H1 (cell line): ENCODE measurements at regions not wholly inside any gene's neighbourhood (a gene's known extent, or its start where the extent isn't known, plus 50 kb on each side); places are given as distances from the start of the nearest gene placed in this dataset.

Source experiments
- CTCF ChIA-PET: fragments of 300-600 bp; sonication (Branson Sonifier 250); formaldehyde crosslinking; loops from one replicate; lab custom pipeline; 2021; ENCODE audit not compliant: partially characterized antibody; lab: Charles Lee
- POLR2A ChIA-PET: fragments of 300-600 bp; sonication (Branson Sonifier 250); formaldehyde crosslinking; loops from one replicate; lab custom pipeline; 2021; ENCODE audit warnings: inconsistent platforms; ENCODE audit not compliant: partially characterized antibody; lab: Charles Lee
- DNase-seq, 2 experiments: peaks; one replicate each; pipeline versions ENCODE4 v3.0.0 to v3.0.0-alpha.2; 2010 to 2022; ENCODE audit warnings: low spot score in 2 of 2, low read depth in 1 of 2, mixed read lengths in 1 of 2
- FAIRE-seq: peaks from 2 replicates; lab custom pipeline; 2011; peaks lifted over from hg19 to GRCh38; lab: Jason Lieb, UNC
- H2AFZ ChIP-seq: 2 replicates; pipeline ENCODE4 v1.8.1; 2012; ENCODE audit warnings: low read length, inconsistent platforms
- H2AK5ac ChIP-seq: 2 replicates; pipeline ENCODE4 v1.6.1; 2013; ENCODE audit warnings: low read depth, low read length
- H2BK120ac ChIP-seq: replicated peaks from 2 replicates; pipeline ENCODE3; 2013; ENCODE audit warnings: low read depth, low read length, inconsistent platforms
- H2BK12ac ChIP-seq: 2 replicates; pipeline ENCODE4 v1.6.1; 2013; ENCODE audit warnings: low read depth, low read length
- H2BK15ac ChIP-seq: 2 replicates; pipeline ENCODE4 v1.6.1; 2013; ENCODE audit warnings: low read length
- H2BK20ac ChIP-seq: 2 replicates; pipeline ENCODE4 v1.6.1; 2013; ENCODE audit warnings: low read length
- H2BK5ac ChIP-seq: 2 replicates; pipeline ENCODE4 v1.6.1; 2013; ENCODE audit warnings: low read depth, low read length
- H3K14ac ChIP-seq: 2 replicates; pipeline ENCODE4 v1.6.1; 2013; ENCODE audit warnings: inconsistent platforms; ENCODE audit not compliant: insufficient read length
- H3K18ac ChIP-seq: 2 replicates; pipeline ENCODE4 v1.6.1; 2013; ENCODE audit warnings: low read length; ENCODE audit errors: extremely low read depth
- H3K23ac ChIP-seq: 2 replicates; pipeline ENCODE4 v1.6.1; 2013; ENCODE audit warnings: inconsistent platforms; ENCODE audit not compliant: insufficient read length
- H3K23me2 ChIP-seq: 2 replicates; pipeline ENCODE4 v1.6.1; 2013; ENCODE audit warnings: low read depth, low read length
- H3K27ac ChIP-seq: 2 replicates; pipeline ENCODE4 v1.6.1; 2011; ENCODE audit warnings: low read depth, low read length, inconsistent platforms
- H3K27me3 ChIP-seq, 4 experiments: replicated peaks in 1 of 4; 1 replicate in 1 of 4; 2 replicates in 3 of 4; pipeline versions ENCODE4 v1.6.1 to v1.8.1; 2011 to 2013; ENCODE audit warnings: low read length in 3 of 4, mild to moderate bottlenecking in 3 of 4, inconsistent platforms in 2 of 4, mixed read lengths in 2 of 4, moderate library complexity in 1 of 4; ENCODE audit not compliant: control insufficient read depth in 3 of 4, insufficient read depth in 3 of 4; ENCODE audit errors: extremely low read depth in 1 of 4
- H3K36me3 ChIP-seq, 4 experiments: 2 replicates each; pipeline versions ENCODE4 v1.6.1 to v1.8.1; 2011 to 2013; ENCODE audit warnings: mild to moderate bottlenecking in 4 of 4, low read length in 3 of 4, moderate library complexity in 2 of 4, control low read depth in 1 of 4, inconsistent platforms in 1 of 4; ENCODE audit not compliant: insufficient read depth in 4 of 4, control insufficient read depth in 2 of 4
- H3K4ac ChIP-seq: replicated peaks from 2 replicates; pipeline ENCODE3; 2013; ENCODE audit warnings: low read length, low read depth, mixed read lengths, inconsistent platforms; ENCODE audit not compliant: insufficient read length
- H3K4me1 ChIP-seq, 4 experiments: replicated peaks in 1 of 4; 1 replicate in 1 of 4; 2 replicates in 3 of 4; pipeline versions ENCODE4 v1.6.1 to v1.8.1; 2011 to 2013; ENCODE audit warnings: low read length in 3 of 4, inconsistent platforms in 2 of 4, mixed read lengths in 1 of 4; ENCODE audit not compliant: insufficient read depth in 4 of 4, control insufficient read depth in 3 of 4
- H3K4me2 ChIP-seq, 2 experiments: 2 replicates each; pipeline versions ENCODE4 v1.6.1 to v1.8.1; 2011 to 2013; ENCODE audit warnings: low read depth in 2 of 2, low read length in 2 of 2, control low read depth in 1 of 2, inconsistent platforms in 1 of 2, mild to moderate bottlenecking in 1 of 2; ENCODE audit not compliant: insufficient read depth in 1 of 2
- H3K4me3 ChIP-seq, 4 experiments: fragments of 200-600, 300-600 bp in 1 of 4; sonication (generic), shearing (Covaris generic), sonication (Bioruptor Twin) in 1 of 4; 2 replicates each; pipeline versions ENCODE4 v1.5.1 to v1.8.1; 2011 to 2016; ENCODE audit warnings: low read length in 4 of 4, low read depth in 3 of 4, control low read depth in 2 of 4, inconsistent platforms in 2 of 4, mild to moderate bottlenecking in 2 of 4, mixed read lengths in 1 of 4, moderate library complexity in 1 of 4; ENCODE audit not compliant: insufficient read depth in 2 of 4; ENCODE audit errors: extremely low read depth in 1 of 4
- H3K56ac ChIP-seq: replicated peaks from 2 replicates; pipeline ENCODE3; 2013; ENCODE audit warnings: low read depth, mild to moderate bottlenecking, mixed read lengths, low read length, inconsistent platforms; ENCODE audit not compliant: insufficient read length
- H3K79me1 ChIP-seq: 2 replicates; pipeline ENCODE4 v1.6.1; 2013; ENCODE audit warnings: low read depth, low read length, control low read depth
- H3K79me2 ChIP-seq, 2 experiments: 2 replicates each; pipeline versions ENCODE4 v1.6.1 to v1.8.1; 2012 to 2013; ENCODE audit warnings: low read length in 2 of 2, mild to moderate bottlenecking in 2 of 2, inconsistent platforms in 1 of 2; ENCODE audit not compliant: insufficient read depth in 2 of 2, control insufficient read depth in 1 of 2
- H3K9ac ChIP-seq, 4 experiments: replicated peaks in 1 of 4; 1 replicate in 1 of 4; 2 replicates in 3 of 4; pipeline versions ENCODE4 v1.6.1 to v1.8.1; 2011 to 2013; ENCODE audit warnings: low read depth in 3 of 4, low read length in 3 of 4, control low read depth in 2 of 4, mild to moderate bottlenecking in 2 of 4, moderate library complexity in 2 of 4, inconsistent platforms in 1 of 4; ENCODE audit errors: extremely low read depth in 1 of 4
- H3K9me3 ChIP-seq, 2 experiments: 2 replicates each; pipeline versions ENCODE4 v1.6.1 to v1.8.1; 2012 to 2013; ENCODE audit warnings: mild to moderate bottlenecking in 2 of 2, moderate library complexity in 2 of 2, control low read depth in 1 of 2, inconsistent platforms in 1 of 2, low read depth in 1 of 2, low read length in 1 of 2, mixed read lengths in 1 of 2; ENCODE audit not compliant: insufficient read depth in 2 of 2
- H4K20me1 ChIP-seq, 2 experiments: replicated peaks in 1 of 2; 2 replicates each; pipeline versions ENCODE3 to v1.8.1; 2011 to 2013; ENCODE audit warnings: inconsistent platforms in 2 of 2, low read length in 2 of 2, mild to moderate bottlenecking in 1 of 2; ENCODE audit not compliant: insufficient read depth in 2 of 2, control insufficient read depth in 1 of 2
- H4K5ac ChIP-seq: 2 replicates; pipeline ENCODE4 v1.6.1; 2013; ENCODE audit warnings: low read length, low read depth, mixed read lengths, inconsistent platforms; ENCODE audit not compliant: insufficient read length
- H4K8ac ChIP-seq: 2 replicates; pipeline ENCODE4 v1.8.0; 2013; ENCODE audit warnings: mild to moderate bottlenecking, moderate library complexity, low read length, inconsistent platforms; ENCODE audit not compliant: insufficient read depth; ENCODE audit errors: extremely low read depth
- H4K91ac ChIP-seq: replicated peaks from 2 replicates; pipeline ENCODE3; 2013; ENCODE audit warnings: low read length, mixed read lengths, inconsistent platforms; ENCODE audit not compliant: insufficient read length
- HDAC2 ChIP-seq, 2 experiments: fragments of 300-600 bp in 1 of 2; sonication (generic) in 1 of 2; IDR thresholded peaks; 2 replicates each; pipeline ENCODE4 v1.6.1; 2011 to 2012; ENCODE audit warnings: low read depth in 2 of 2, low read length in 2 of 2, mild to moderate bottlenecking in 2 of 2, moderate library complexity in 2 of 2, borderline replicate concordance in 1 of 2, inconsistent platforms in 1 of 2
- YY1 ChIP-seq: IDR thresholded peaks from 2 replicates; pipeline ENCODE4 v1.6.1; 2011; ENCODE audit warnings: low read depth, mild to moderate bottlenecking, low read length
- WGBS, 2 experiments: shearing (Covaris generic) in 1 of 2; methylation state at CpG; one replicate each; pipeline versions ENCODE4 v1.1.6 to v1.1.7; 2013 to 2015; ENCODE audit warnings: low lambda C conversion rate in 2 of 2, mixed read lengths in 2 of 2, inconsistent platforms in 1 of 2, low coverage in 1 of 2, missing lambda C conversion rate in 1 of 2; ENCODE audit not compliant: insufficient replicate concordance in 2 of 2, insufficient coverage in 1 of 2, insufficient read length in 1 of 2; ENCODE audit errors: extremely low coverage in 1 of 2, missing lambda C conversion rate in 1 of 2; 5-methylcytosine and 5-hydroxymethylcytosine counted together

- no peak for FAIRE-seq
- CTCF ChIA-PET, result no interaction called here
- Histone ChIP-seq H2BK5ac (no peak overlapping the region), H3K79me2 (no peaks in the 10 kb centered on the region), H3K27me3 (no peaks in the 10 kb centered on the region), H3K18ac (no peak overlapping the region), H2AK5ac (no peak overlapping the region), H3K4me2 (no peak overlapping the region), H3K4me1 (peaks cover 0 to 2% (median 0%) of the 10 kb centered on the region in 4 experiments; a peak in 1 of 7 replicates), H4K8ac (no peak overlapping the region), H3K27ac (no peak overlapping the region), H2BK20ac (no peak overlapping the region), H3K23ac (no peak overlapping the region), H3K9ac (no peak overlapping the region), H4K91ac (no peak overlapping the region), H4K20me1 (no peaks in the 10 kb centered on the region), H4K5ac (no peak overlapping the region), H3K56ac (no peak overlapping the region), H2BK15ac (no peak overlapping the region), H3K14ac (no peak overlapping the region), H3K23me2 (no peaks in the 10 kb centered on the region), H3K4ac (no peak overlapping the region), H2AFZ (no peak overlapping the region), H2BK120ac (no peak overlapping the region), H3K79me1 (no peaks in the 10 kb centered on the region), H2BK12ac (no peak overlapping the region), H3K4me3 (no peak overlapping the region), H3K36me3 (no peaks in the 10 kb centered on the region), H3K9me3 (peaks cover 0 to 5% of the 10 kb centered on the region in 2 experiments; a peak in 1 of 4 replicates)
- TF ChIP-seq YY1, result no peak
- TF ChIP-seq HDAC2 (IDR thresholded peaks at IDR 0.05; ENCODE audit: borderline replicate concordance in 1 of 2, low read depth in 2 of 2, low read length in 2 of 2), result no peak
- POLR2A ChIA-PET, result no interaction called here
- 71% methylated on average over 2 of the region's 2 CpGs; no CpG with 5 or more reads in 1 of the 2 experiments for WGBS, 2 experiments
- no peak for DNase-seq
Measured at GRCh38 chr13:88450515-88450914, 779.3 kb downstream of the SLITRK5 start.
